ENCODE measurements at regions not wholly inside any gene's neighbourhood (a gene's known extent, or its start where the extent isn't known, plus 50 kb on each side); places are given as distances from the start of the nearest gene placed in this dataset.

DNA sequence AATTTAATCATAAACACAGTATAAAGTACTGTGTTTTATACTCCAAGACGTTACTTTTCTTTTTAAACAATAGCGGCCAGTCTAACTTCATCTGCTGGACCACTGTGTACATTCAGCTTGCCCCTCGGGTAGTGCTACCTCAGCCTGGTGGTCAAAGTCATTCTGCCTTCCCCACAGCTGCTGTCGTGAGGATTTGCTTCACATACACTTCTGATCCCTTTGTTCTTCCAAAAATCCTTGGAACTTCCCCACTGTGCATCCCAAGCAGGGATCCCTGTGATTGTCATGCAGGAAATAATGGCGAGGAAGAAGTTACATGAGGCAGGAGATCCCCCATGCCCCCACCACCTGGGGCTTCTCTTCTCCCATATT lies 234.9 kb upstream of the STARD13 start:
- H3K4me2 ChIP-seq (ENCODE audit: insufficient read depth, insufficient read length, low read length), result no peak overlapping the region
- H4K5ac ChIP-seq (ENCODE audit: insufficient read length, low read depth, low read length), result no peak overlapping the region
- H3K14ac ChIP-seq (ENCODE audit: insufficient read depth, low read length), result 0 out of 2 replicates have a peak overlapping the region, but pooled peaks have one; percentile 17
- no peak overlapping the region for H3K23ac ChIP-seq (ENCODE audit: insufficient read length, low read depth, low read length)
- H3K56ac ChIP-seq (ENCODE audit: insufficient read length, low read depth, low read length), result no peak overlapping the region
- Mint-ChIP-seq H3K27me3 (ENCODE audit: low read depth) (no peaks in the 10 kb centered on the region), H3K9me3 (no peaks in the 10 kb centered on the region), H3K4me1 (peaks cover 41 to 43% of the 10 kb centered on the region in 2 experiments), H3K36me3 (ENCODE audit: insufficient read depth in 1 of 3, low read depth in 3 of 3) (no peaks in the 10 kb centered on the region), H3K27ac (peak overlapping the region in 2 of 3 experiments; percentile 15 to 66; a peak in 2 of 7 replicates), H3K4me3 (no peak overlapping the region)
- H4K20me1 ChIP-seq (ENCODE audit: control insufficient read depth, insufficient read depth, insufficient read length), result no peaks in the 10 kb centered on the region
- TF ChIP-seq, protein P1, sequence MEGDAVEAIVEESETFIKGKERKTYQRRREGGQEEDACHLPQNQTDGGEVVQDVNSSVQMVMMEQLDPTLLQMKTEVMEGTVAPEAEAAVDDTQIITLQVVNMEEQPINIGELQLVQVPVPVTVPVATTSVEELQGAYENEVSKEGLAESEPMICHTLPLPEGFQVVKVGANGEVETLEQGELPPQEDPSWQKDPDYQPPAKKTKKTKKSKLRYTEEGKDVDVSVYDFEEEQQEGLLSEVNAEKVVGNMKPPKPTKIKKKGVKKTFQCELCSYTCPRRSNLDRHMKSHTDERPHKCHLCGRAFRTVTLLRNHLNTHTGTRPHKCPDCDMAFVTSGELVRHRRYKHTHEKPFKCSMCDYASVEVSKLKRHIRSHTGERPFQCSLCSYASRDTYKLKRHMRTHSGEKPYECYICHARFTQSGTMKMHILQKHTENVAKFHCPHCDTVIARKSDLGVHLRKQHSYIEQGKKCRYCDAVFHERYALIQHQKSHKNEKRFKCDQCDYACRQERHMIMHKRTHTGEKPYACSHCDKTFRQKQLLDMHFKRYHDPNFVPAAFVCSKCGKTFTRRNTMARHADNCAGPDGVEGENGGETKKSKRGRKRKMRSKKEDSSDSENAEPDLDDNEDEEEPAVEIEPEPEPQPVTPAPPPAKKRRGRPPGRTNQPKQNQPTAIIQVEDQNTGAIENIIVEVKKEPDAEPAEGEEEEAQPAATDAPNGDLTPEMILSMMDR (conservative IDR thresholded peaks at IDR 0.05), result no peak
- no peaks in the 10 kb centered on the region for H3K27me3 ChIP-seq (ENCODE audit: insufficient read depth, low read length)
- H4K91ac ChIP-seq (ENCODE audit: insufficient read length, low read depth, low read length), result no peak overlapping the region
- DNase-seq, result no peak
- no CpG with 5 or more reads among the region's 5 CpGs for WGBS (ENCODE audit: extremely low coverage, insufficient read length, low lambda C conversion rate)
- H3K18ac ChIP-seq (ENCODE audit: insufficient read length, low read depth, low read length), result no peak overlapping the region
- H2BK15ac ChIP-seq (ENCODE audit: low read depth, low read length), result no peak overlapping the region
- no peak overlapping the region for H3T11ph ChIP-seq (ENCODE audit: low read length)
- peaks cover 9% of the 10 kb centered on the region; the same call in 1 of the 2 replicates for H3K4me1 ChIP-seq (ENCODE audit: insufficient read depth, low read length)
- H2BK20ac ChIP-seq (ENCODE audit: low read depth, low read length, poor library complexity, severe bottlenecking), result no peak overlapping the region
- H4K8ac ChIP-seq (replicated peaks; ENCODE audit: insufficient read length, low read depth, low read length), result no peak overlapping the region
- H2BK12ac ChIP-seq (ENCODE audit: insufficient read length, low read depth, low read length), result no peak overlapping the region
- no peak overlapping the region for H2AK5ac ChIP-seq (ENCODE audit: insufficient read length, low read length)
- no peak overlapping the region for H2BK120ac ChIP-seq (ENCODE audit: low read depth, low read length, poor library complexity, severe bottlenecking)
- H3K79me2 ChIP-seq (ENCODE audit: insufficient read depth, low read length), result no peaks in the 10 kb centered on the region
- no peaks in the 10 kb centered on the region for H3K79me1 ChIP-seq (ENCODE audit: insufficient read depth, low read depth, low read length, poor library complexity, severe bottlenecking)
- H2AFZ ChIP-seq (ENCODE audit: low read length), result no peak overlapping the region
- no peaks in the 10 kb centered on the region for H3K23me2 ChIP-seq (ENCODE audit: insufficient read length, low read depth, low read length, poor library complexity, severe bottlenecking)
- no peak overlapping the region for H3K9ac ChIP-seq (ENCODE audit: extremely low read depth, insufficient read length, low read length)
- no peak overlapping the region for H3K4ac ChIP-seq (ENCODE audit: low read depth, low read length)
- H2BK5ac ChIP-seq (ENCODE audit: insufficient read length, low read length), result no peak overlapping the region
- H3K27ac ChIP-seq (ENCODE audit: insufficient read length, low read depth, low read length), result no peak overlapping the region
- no peaks in the 10 kb centered on the region for H3K9me3 ChIP-seq (ENCODE audit: control insufficient read depth, low read depth, low read length)
